PC-3 (cell line): ENCODE measurements at regions not wholly inside any gene's neighbourhood (a gene's known extent, or its start where the extent isn't known, plus 50 kb on each side); places are given as distances from the start of the nearest gene placed in this dataset.

Experiments
- ATAC-seq: fragments of 200-7000 bp; cut with Tn5 transposase; 2 replicates; pipeline ENCODE4 v1.9.1; 2020; ENCODE audit warnings: mild to moderate bottlenecking, moderate library complexity
- BruUV-seq: library from RNA; stranded (reverse); fragments of 400-500 nt; replicated peaks from 2 replicates; lab custom pipeline; 2021; lab: Mats Ljungman, UMichigan
- CTCF ChIA-PET: fragments of 300-600 bp; sonication (Branson Sonifier 250); formaldehyde crosslinking; loops from one replicate; lab custom pipeline; 2022; ENCODE audit warnings: antibody characterized with exemption; lab: Charles Lee
- POLR2A ChIA-PET: fragments of 300-600 bp; sonication (Branson Sonifier 250); formaldehyde crosslinking; loops from one replicate; lab custom pipeline; 2022; ENCODE audit warnings: antibody characterized with exemption; ENCODE audit not compliant: unreplicated experiment; lab: Charles Lee
- DNase-seq: peaks from one replicate; pipeline ENCODE4 v3.0.0-alpha.2; 2015
- H2AFZ ChIP-seq: fragments of 300-600 bp; sonication (generic); 2 replicates; pipeline ENCODE4 v1.6.0; 2016; ENCODE audit warnings: antibody characterized with exemption, low read length
- H3F3A ChIP-seq: fragments of 300-600 bp; sonication (generic); one replicate; pipeline ENCODE4 v1.6.0; 2017; ENCODE audit warnings: antibody characterized with exemption, low read length, control low read depth, mild to moderate bottlenecking; ENCODE audit not compliant: unreplicated experiment
- H3K27ac ChIP-seq: fragments of 300-600 bp; sonication (generic); 2 replicates; pipeline ENCODE4 v1.5.1; 2016; ENCODE audit warnings: mild to moderate bottlenecking, low read length
- H3K27me3 ChIP-seq: fragments of 300-600 bp; sonication (generic); 2 replicates; pipeline ENCODE4 v1.6.1; 2016; ENCODE audit warnings: low read length, mixed read lengths
- H3K36me3 ChIP-seq: fragments of 300-600 bp; sonication (generic); 2 replicates; pipeline ENCODE4 v1.6.1; 2016; ENCODE audit warnings: low read depth, mixed run types, low read length, mixed read lengths
- H3K4me1 ChIP-seq: fragments of 300-600 bp; sonication (generic); 2 replicates; pipeline ENCODE4 v1.5.1; 2016; ENCODE audit warnings: low read length; ENCODE audit not compliant: insufficient read depth
- H3K4me2 ChIP-seq: fragments of 300-600 bp; sonication (generic); 2 replicates; pipeline ENCODE4 v1.6.0; 2016; ENCODE audit warnings: low read length
- H3K4me3 ChIP-seq: fragments of 300-600 bp; sonication (generic); 2 replicates; pipeline ENCODE4 v1.5.1; 2016; ENCODE audit warnings: mild to moderate bottlenecking, low read length, mixed read lengths
- H3K79me2 ChIP-seq: fragments of 300-600 bp; sonication (generic); 2 replicates; pipeline ENCODE4 v1.6.1; 2017; ENCODE audit warnings: low read length, mixed read lengths
- H3K9ac ChIP-seq: fragments of 300-600 bp; sonication (generic); 2 replicates; pipeline ENCODE4 v1.6.0; 2016; ENCODE audit warnings: mild to moderate bottlenecking, low read length
- H3K9me2 ChIP-seq: fragments of 300-600 bp; sonication (generic); replicated peaks from 2 replicates; pipeline ENCODE4 v1.6.1; 2016; ENCODE audit warnings: mixed run types, low read length, mixed read lengths
- H3K9me3 ChIP-seq: fragments of 300-600 bp; sonication (generic); 2 replicates; pipeline ENCODE4 v1.6.1; 2016; ENCODE audit warnings: low read length, mixed read lengths
- H4K20me1 ChIP-seq: fragments of 300-600 bp; sonication (generic); 2 replicates; pipeline ENCODE4 v1.6.1; 2016; ENCODE audit warnings: low read length, mixed read lengths
- CTCF ChIP-seq: fragments of 300-600 bp; sonication (generic); conservative IDR thresholded peaks from 2 replicates; pipeline ENCODE4 v1.5.1; 2017; ENCODE audit warnings: antibody characterized with exemption, low read depth, mild to moderate bottlenecking, low read length
- EZH2 ChIP-seq: fragments of 300-600 bp; sonication (generic); IDR thresholded peaks from one replicate; pipeline ENCODE4 v1.6.1; 2017; ENCODE audit warnings: antibody characterized with exemption, mild to moderate bottlenecking, low read length; ENCODE audit not compliant: unreplicated experiment
- EZH2phosphoT487 ChIP-seq: fragments of 300-600 bp; sonication (generic); IDR thresholded peaks from 2 replicates; pipeline ENCODE4 v1.6.1; 2018; ENCODE audit warnings: mild to moderate bottlenecking, antibody characterized with exemption, low read length, borderline replicate concordance
- intact Hi-C: fragments of 100-400 bp; cut with micrococcal nuclease; formaldehyde crosslinking; loops from 2 replicates; pipeline ENCODE4 v1.9.0; 2023

- Histone ChIP-seq H3K27ac (no peak overlapping the region), H3K9me2 (no peaks in the 10 kb centered on the region), H3F3A (no peaks in the 10 kb centered on the region), H4K20me1 (no peaks in the 10 kb centered on the region), H3K4me1 (no peaks in the 10 kb centered on the region), H2AFZ (no peak overlapping the region), H3K79me2 (no peaks in the 10 kb centered on the region), H3K4me2 (no peak overlapping the region), H3K9ac (no peak overlapping the region), H3K27me3 (no peaks in the 10 kb centered on the region), H3K4me3 (no peak overlapping the region), H3K9me3 (no peaks in the 10 kb centered on the region), H3K36me3 (no peaks in the 10 kb centered on the region)
- no peak for DNase-seq
- no TSS peak for BruUV-seq
- TF ChIP-seq CTCF (no peak), EZH2 (no peak), EZH2phosphoT487 (no peak)
- ChIA-PET POLR2A (no interaction called here), CTCF (no interaction called here)
- intact Hi-C loops, result no loop called here
- no peak for ATAC-seq
Measured at GRCh38 chr11:69984457-69985261, 93.5 kb upstream of the ANO1 start.

- H3K79me2 ChIP-seq, result no peaks in the 10 kb centered on the region
- intact Hi-C loops, result no loop called here
- no peaks in the 10 kb centered on the region for H3K27me3 ChIP-seq
- no peaks in the 10 kb centered on the region for H3K9me3 ChIP-seq
- DNase-seq, result no peak
- no peaks in the 10 kb centered on the region for H4K20me1 ChIP-seq
- CTCF ChIA-PET, result no interaction called here
- H3K9ac ChIP-seq, result no peak overlapping the region
- POLR2A ChIA-PET, result no interaction called here
- H3K4me3 ChIP-seq, result peak overlapping the region; percentile 40; the same call in 1 of the 2 replicates
- no peaks in the 10 kb centered on the region for H3F3A ChIP-seq
- H3K36me3 ChIP-seq, result no peaks in the 10 kb centered on the region
- H3K4me1 ChIP-seq, result no peaks in the 10 kb centered on the region
- BruUV-seq, result no TSS peak
- TF ChIP-seq CTCF (no peak), EZH2phosphoT487 (no peak), EZH2 (no peak)
- peak overlapping the region; percentile 66 for H3K4me2 ChIP-seq
- H3K9me2 ChIP-seq, result no peaks in the 10 kb centered on the region
- H2AFZ ChIP-seq, result 0 out of 2 replicates have a peak overlapping the region, but pooled peaks have one; percentile 28
- H3K27ac ChIP-seq, result no peak overlapping the region
- ATAC-seq, result no peak
Measured at GRCh38 chr11:69985331-69985640, 92.8 kb upstream of the ANO1 start.
